Thyroid gland (tissue), 4 donors: ENCODE measurements at regions not wholly inside any gene's neighbourhood (a gene's known extent, or its start where the extent isn't known, plus 50 kb on each side); places are given as distances from the start of the nearest gene placed in this dataset.
"Not testable (repeated sequence)": the region's sequence is repeated elsewhere in the genome, so short reads cannot be mapped to it uniquely, and the experiment has no call there.

ENCODE experiments used
- DNase-seq, 2 donors: peaks; one replicate each; pipeline ENCODE4 v3.0.0-alpha.2; 2019
- H3K27ac ChIP-seq, 3 donors: fragments of 200-600 bp; sonication (generic); 1 replicate in 2 of 3; 2 replicates in 1 of 3; pipeline ENCODE4 v1.5.1; 2016 to 2019; ENCODE audit warnings: mild to moderate bottlenecking in 1 of 3, moderate library complexity in 1 of 3
- H3K27me3 ChIP-seq: fragments of 200-600 bp; sonication (generic); one replicate; pipeline ENCODE4 v1.5.1; 2019
- H3K36me3 ChIP-seq, 2 donors: fragments of 200-600 bp; sonication (generic); one replicate each; pipeline ENCODE4 v1.5.1; 2016 to 2019
- H3K4me1 ChIP-seq, 2 donors: fragments of 200-600 bp; sonication (generic); one replicate each; pipeline ENCODE4 v1.5.1; 2017 to 2019
- H3K4me3 ChIP-seq, 3 donors: fragments of 200-600 bp; sonication (generic); replicated peaks in 1 of 3; 1 replicate in 2 of 3; 2 replicates in 1 of 3; pipeline ENCODE4 v1.5.1; 2016; ENCODE audit warnings: mild to moderate bottlenecking in 1 of 3
- H3K9me3 ChIP-seq: fragments of 200-600 bp; sonication (generic); one replicate; pipeline ENCODE4 v1.5.1; 2017
- CTCF ChIP-seq, 6 experiments: fragments of 200-600 bp in 3 of 6; fragments of 450-650 bp in 3 of 6; sonication (generic) in 3 of 6; IDR thresholded peaks; one replicate each; pipeline ENCODE4 v1.5.1; 2016 to 2019; ENCODE audit warnings: antibody characterized with exemption in 6 of 6, mild to moderate bottlenecking in 2 of 6, inconsistent platforms in 1 of 6, moderate library complexity in 1 of 6
- POLR2A ChIP-seq, 2 donors: fragments of 450-650 bp; IDR thresholded peaks; one replicate each; pipeline ENCODE4 v1.6.1; 2017; ENCODE audit warnings: antibody characterized with exemption in 2 of 2, mild to moderate bottlenecking in 2 of 2, moderate library complexity in 1 of 2
- WGBS, 2 donors: methylation state at CpG; one replicate each; pipeline ENCODE4 v1.1.5; 2017; 5-methylcytosine and 5-hydroxymethylcytosine counted together
- intact Hi-C: fragments of 100-400 bp; cut with DNase I; formaldehyde crosslinking; loops from one replicate; pipeline ENCODE4 v1.15.1; 2023

GRCh38 chr7:70890147-70890969 lies 241.6 kb upstream of the GALNT17 start:
- no peaks in the 10 kb centered on the region for H3K9me3 ChIP-seq
- no peak overlapping the region for H3K4me3 ChIP-seq
- intact Hi-C loops = no loop called here
- H3K27ac ChIP-seq = no peak overlapping the region
- no peaks in the 10 kb centered on the region for H3K27me3 ChIP-seq
- H3K4me1 ChIP-seq = no peaks in the 10 kb centered on the region
- DNase-seq = no peak
- WGBS, 2 donors = 79 to 82% methylated on average over 4 of the region's 4 CpGs
- TF ChIP-seq POLR2A (IDR thresholded peaks at IDR 0.05) = no peak
- no peaks in the 10 kb centered on the region for H3K36me3 ChIP-seq

GRCh38 chr7:70893422-70893821 lies 238.5 kb upstream of the GALNT17 start:
- Histone ChIP-seq H3K36me3 (no peaks in the 10 kb centered on the region), H3K27me3 (no peaks in the 10 kb centered on the region), H3K9me3 (no peaks in the 10 kb centered on the region), H3K4me1 (no peaks in the 10 kb centered on the region), H3K4me3 (no peak overlapping the region), H3K27ac (no peak overlapping the region)
- TF ChIP-seq POLR2A (IDR thresholded peaks at IDR 0.05) (no peak), CTCF (IDR thresholded peaks at IDR 0.05) (no peak)
- intact Hi-C loops = no loop called here
- 92 to 93% methylated on average over 10 of the region's 10 CpGs for WGBS, 2 donors
- DNase-seq = no peak

GRCh38 chr7:70893971-70894715 lies 237.8 kb upstream of the GALNT17 start:
- intact Hi-C loops = no loop called here
- no peak for TF ChIP-seq POLR2A (IDR thresholded peaks at IDR 0.05)
- H3K27me3 ChIP-seq = no peaks in the 10 kb centered on the region

GRCh38 chr7:70894799-70895198 lies 237.1 kb upstream of the GALNT17 start:
- intact Hi-C loops = no loop called here
- Histone ChIP-seq H3K4me3 (no peak overlapping the region), H3K27me3 (no peaks in the 10 kb centered on the region), H3K27ac (no peak overlapping the region), H3K4me1 (no peaks in the 10 kb centered on the region), H3K36me3 (no peaks in the 10 kb centered on the region), H3K9me3 (no peaks in the 10 kb centered on the region)
- TF ChIP-seq POLR2A (IDR thresholded peaks at IDR 0.05) (no peak), CTCF (IDR thresholded peaks at IDR 0.05) (no peak)
- 90 to 91% methylated on average over 6 of the region's 6 CpGs for WGBS, 2 donors
- DNase-seq = no peak

More at GRCh38 chr7:70893971-70894715, 237.8 kb upstream of the GALNT17 start:
- no peaks in the 10 kb centered on the region for H3K36me3 ChIP-seq
- H3K4me3 ChIP-seq = no peak overlapping the region
- WGBS, 2 donors = 72 to 79% methylated on average over 4 of the region's 4 CpGs
- H3K4me1 ChIP-seq = no peaks in the 10 kb centered on the region
- DNase-seq = no peak
- H3K27ac ChIP-seq = no peak overlapping the region
- no peaks in the 10 kb centered on the region for H3K9me3 ChIP-seq

- H3K4me1 ChIP-seq, H3K36me3 ChIP-seq, H3K9me3 ChIP-seq, DNase-seq, H3K27me3 ChIP-seq, H3K4me3 ChIP-seq, intact Hi-C loops, H3K27ac ChIP-seq: not testable (repeated sequence)
- 63 to 70% methylated on average over 7 of the region's 7 CpGs for WGBS, 2 donors
Measured at GRCh38 chr7:70895337-70896200, 236.4 kb upstream of the GALNT17 start.
